ENCODE measurements at regions not wholly inside any gene's neighbourhood (a gene's known extent, or its start where the extent isn't known, plus 50 kb on each side); places are given as distances from the start of the nearest gene placed in this dataset.

GRCh38 chr17:428414-428813, 75.8 kb upstream of the RPH3AL start:
- Histone ChIP-seq H3K36me3 (no peaks in the 10 kb centered on the region), H3K27me3 (replicated peaks; ENCODE audit: insufficient read depth) (no peaks in the 10 kb centered on the region), H3K9me3 (no peaks in the 10 kb centered on the region), H3K4me1 (replicated peaks) (no peaks in the 10 kb centered on the region), H3K4me3 (no peak overlapping the region), H3K27ac (no peak overlapping the region)
- no peak for DNase-seq (ENCODE audit: low spot score)
- whole genome bisulfite sequencing, result 97% methylated on average over 3 of the region's 3 CpGs
- no peak for TF ChIP-seq CTCF (IDR thresholded peaks at IDR 0.05)
- no peak for TF ChIP-seq POLR2A (IDR thresholded peaks at IDR 0.05)
- no peak for TF ChIP-seq POLR2AphosphoS5 (IDR thresholded peaks at IDR 0.05)
- intact Hi-C loops (cut with DNase I), result no loop called here

- Histone ChIP-seq H3K27ac (no peak overlapping the region), H3K4me3 (no peak overlapping the region), H3K36me3 (no peaks in the 10 kb centered on the region), H3K4me1 (replicated peaks) (no peaks in the 10 kb centered on the region), H3K27me3 (replicated peaks; ENCODE audit: insufficient read depth) (no peaks in the 10 kb centered on the region), H3K9me3 (no peaks in the 10 kb centered on the region)
- 90% methylated on average over 3 of the region's 3 CpGs for WGBS
- TF ChIP-seq POLR2AphosphoS5 (IDR thresholded peaks at IDR 0.05) (no peak), POLR2A (IDR thresholded peaks at IDR 0.05) (no peak), CTCF (IDR thresholded peaks at IDR 0.05) (no peak)
- intact Hi-C loops (cut with DNase I), result no loop called here
- no peak for DNase-seq (ENCODE audit: low spot score)
Measured at GRCh38 chr17:427891-428290, 75.3 kb upstream of the RPH3AL start.

- no peak overlapping the region for H3K27ac ChIP-seq
- H3K36me3 ChIP-seq, result no peaks in the 10 kb centered on the region
- no peak overlapping the region for H3K4me3 ChIP-seq
- WGBS, result 37% methylated on average over 6 of the region's 6 CpGs
- H3K27me3 ChIP-seq (replicated peaks; ENCODE audit: insufficient read depth), result no peaks in the 10 kb centered on the region
- H3K4me1 ChIP-seq (replicated peaks), result no peaks in the 10 kb centered on the region
- intact Hi-C loops (cut with DNase I), result no loop called here
- no peaks in the 10 kb centered on the region for H3K9me3 ChIP-seq
- no peak for DNase-seq (ENCODE audit: low spot score)
- TF ChIP-seq POLR2AphosphoS5 (IDR thresholded peaks at IDR 0.05) (no peak), CTCF (IDR thresholded peaks at IDR 0.05) (no peak)
Measured at GRCh38 chr17:427327-427726, 74.7 kb upstream of the RPH3AL start.

GRCh38 chr17:422196-422930, 69.8 kb upstream of the RPH3AL start:
- intact Hi-C loops (cut with DNase I), result no loop called here
- no peaks in the 10 kb centered on the region for H3K36me3 ChIP-seq
- H3K9me3 ChIP-seq, result no peaks in the 10 kb centered on the region
- no peaks in the 10 kb centered on the region for H3K4me1 ChIP-seq (replicated peaks)
- no peak overlapping the region for H3K27ac ChIP-seq
- H3K4me3 ChIP-seq, result no peak overlapping the region
- TF ChIP-seq CTCF (IDR thresholded peaks at IDR 0.05), result no peak
- TF ChIP-seq POLR2AphosphoS5 (IDR thresholded peaks at IDR 0.05), result no peak
- no peak for TF ChIP-seq POLR2A (IDR thresholded peaks at IDR 0.05)
- WGBS, result 72% methylated on average over 15 of the region's 16 CpGs
- DNase-seq (ENCODE audit: low spot score), result no peak
- H3K27me3 ChIP-seq (replicated peaks; ENCODE audit: insufficient read depth), result no peaks in the 10 kb centered on the region

GRCh38 chr17:420479-421175, 68.0 kb upstream of the RPH3AL start:
- no peaks in the 10 kb centered on the region for H3K9me3 ChIP-seq
- H3K36me3 ChIP-seq, result no peaks in the 10 kb centered on the region
- H3K4me3 ChIP-seq, result no peak overlapping the region
- no peak overlapping the region for H3K27ac ChIP-seq
- 91% methylated on average over 15 of the region's 15 CpGs for WGBS
- H3K27me3 ChIP-seq (replicated peaks; ENCODE audit: insufficient read depth), result no peaks in the 10 kb centered on the region
- no peaks in the 10 kb centered on the region for H3K4me1 ChIP-seq (replicated peaks)
- intact Hi-C loops (cut with DNase I), result no loop called here
- no peak for DNase-seq (ENCODE audit: low spot score)
- TF ChIP-seq POLR2AphosphoS5 (IDR thresholded peaks at IDR 0.05), result no peak
- TF ChIP-seq POLR2A (IDR thresholded peaks at IDR 0.05), result no peak
- no peak for TF ChIP-seq CTCF (IDR thresholded peaks at IDR 0.05)
